OCI-LY1 (cell line): ENCODE measurements at regions not wholly inside any gene's neighbourhood (a gene's known extent, or its start where the extent isn't known, plus 50 kb on each side); places are given as distances from the start of the nearest gene placed in this dataset.

Experiments used
- H2AFZ ChIP-seq: fragments of 200-600 bp; sonication (generic), shearing (Covaris generic); 2 replicates; pipeline ENCODE4 v1.6.0; 2014; ENCODE audit warnings: antibody characterized with exemption, mild to moderate bottlenecking, low read length
- H3F3A ChIP-seq: fragments of 200-600 bp; sonication (generic), shearing (Covaris generic); 2 replicates; pipeline ENCODE4 v1.6.0; 2014; ENCODE audit warnings: mild to moderate bottlenecking, antibody characterized with exemption, low read length, moderate library complexity; ENCODE audit not compliant: insufficient read depth
- H3K27ac ChIP-seq: fragments of 200-600 bp; sonication (generic); 2 replicates; pipeline ENCODE4 v1.5.1; 2014; ENCODE audit warnings: low read length, mixed run types, mild to moderate bottlenecking, low read depth; ENCODE audit not compliant: poor library complexity, severe bottlenecking
- H3K27me3 ChIP-seq: fragments of 200-600 bp; sonication (generic); 2 replicates; pipeline ENCODE4 v1.6.0; 2014; ENCODE audit warnings: antibody characterized with exemption, mild to moderate bottlenecking, low read length, moderate library complexity; ENCODE audit not compliant: insufficient read depth
- H3K36me3 ChIP-seq: fragments of 200-600 bp; sonication (generic); 2 replicates; pipeline ENCODE4 v1.6.1; 2014; ENCODE audit warnings: mild to moderate bottlenecking, antibody characterized with exemption, low read length, moderate library complexity, mixed read lengths; ENCODE audit not compliant: insufficient read depth
- H3K4me1 ChIP-seq: fragments of 200-600 bp; sonication (generic); 2 replicates; pipeline ENCODE4 v1.5.1; 2014; ENCODE audit warnings: mild to moderate bottlenecking, low read length, moderate library complexity; ENCODE audit not compliant: insufficient read depth, severe bottlenecking
- H3K4me2 ChIP-seq: fragments of 200-600 bp; sonication (generic), shearing (Covaris generic); 2 replicates; pipeline ENCODE4 v1.6.1; 2014; ENCODE audit warnings: low read length
- H3K4me3 ChIP-seq: fragments of 200-600 bp; sonication (generic); 2 replicates; pipeline ENCODE4 v1.5.1; 2014; ENCODE audit warnings: low read length, low read depth, mild to moderate bottlenecking, mixed read lengths; ENCODE audit not compliant: poor library complexity, severe bottlenecking
- H3K79me2 ChIP-seq: fragments of 200-600 bp; shearing (Covaris generic); 2 replicates; pipeline ENCODE4 v1.6.1; 2016; ENCODE audit warnings: mixed run types, low read length, mixed read lengths; ENCODE audit not compliant: insufficient read depth
- H3K9ac ChIP-seq: fragments of 200-600 bp; sonication (generic), shearing (Covaris generic); 2 replicates; pipeline ENCODE4 v1.6.1; 2014; ENCODE audit warnings: mild to moderate bottlenecking, low read length, mixed read lengths
- H3K9me2 ChIP-seq: fragments of 200-600 bp; sonication (generic), shearing (Covaris generic); 2 replicates; pipeline ENCODE4 v1.6.1; 2014; ENCODE audit warnings: low read depth, mild to moderate bottlenecking, low read length, mixed read lengths
- H3K9me3 ChIP-seq: fragments of 200-600 bp; shearing (Covaris generic); 2 replicates; pipeline ENCODE4 v1.6.1; 2014; ENCODE audit warnings: low read length, mixed read lengths
- H4K20me1 ChIP-seq: fragments of 200-600 bp; sonication (generic), shearing (Covaris generic); 2 replicates; pipeline ENCODE4 v1.6.0; 2016; ENCODE audit warnings: mild to moderate bottlenecking, low read length; ENCODE audit not compliant: insufficient read depth
- CTCF ChIP-seq: fragments of 200-600 bp; sonication (generic), shearing (Covaris generic); IDR thresholded peaks from 2 replicates; pipeline ENCODE4 v1.5.1; 2017; ENCODE audit warnings: mild to moderate bottlenecking, antibody characterized with exemption, low read length, moderate library complexity, mixed read lengths
- EZH2 ChIP-seq: fragments of 200-600 bp; sonication (generic), shearing (Covaris generic); IDR thresholded peaks from 2 replicates; pipeline ENCODE4 v1.8.0; 2017; ENCODE audit warnings: borderline replicate concordance, mixed run types, mild to moderate bottlenecking, antibody characterized with exemption, low read length, moderate library complexity, mixed read lengths

- no peak overlapping the region for H2AFZ ChIP-seq
- no peaks in the 10 kb centered on the region for H3K27me3 ChIP-seq
- no peaks in the 10 kb centered on the region for H3F3A ChIP-seq
- no peak overlapping the region for H3K9ac ChIP-seq
- no peaks in the 10 kb centered on the region for H4K20me1 ChIP-seq
- TF ChIP-seq EZH2: no peak
- no peak for TF ChIP-seq CTCF
- H3K36me3 ChIP-seq: no peaks in the 10 kb centered on the region
- H3K9me3 ChIP-seq: no peaks in the 10 kb centered on the region
- no peaks in the 10 kb centered on the region for H3K4me1 ChIP-seq
- H3K79me2 ChIP-seq: no peaks in the 10 kb centered on the region
- H3K4me2 ChIP-seq: no peak overlapping the region
- H3K4me3 ChIP-seq: no peak overlapping the region
- H3K27ac ChIP-seq: no peak overlapping the region
- no peaks in the 10 kb centered on the region for H3K9me2 ChIP-seq
These were observed 507.0 kb downstream of the TBL1XR1 start for GRCh38 chr3:176690083-176690869.

GRCh38 chr3:176687754-176688153 lies 509.5 kb downstream of the TBL1XR1 start:
- Histone ChIP-seq H3F3A (no peaks in the 10 kb centered on the region), H3K4me1 (no peaks in the 10 kb centered on the region), H3K4me2 (no peak overlapping the region), H3K79me2 (no peaks in the 10 kb centered on the region), H3K27ac (no peak overlapping the region), H3K9me3 (no peaks in the 10 kb centered on the region), H3K4me3 (no peak overlapping the region), H4K20me1 (no peaks in the 10 kb centered on the region), H3K36me3 (no peaks in the 10 kb centered on the region), H3K9ac (no peak overlapping the region), H3K27me3 (no peaks in the 10 kb centered on the region), H3K9me2 (no peaks in the 10 kb centered on the region), H2AFZ (no peak overlapping the region)
- TF ChIP-seq EZH2 (no peak), CTCF (no peak)

- H3K4me1 ChIP-seq: no peaks in the 10 kb centered on the region
- no peaks in the 10 kb centered on the region for H3K9me2 ChIP-seq
- H3K27me3 ChIP-seq: no peaks in the 10 kb centered on the region
- no peaks in the 10 kb centered on the region for H3F3A ChIP-seq
- H3K79me2 ChIP-seq: no peaks in the 10 kb centered on the region
- no peaks in the 10 kb centered on the region for H4K20me1 ChIP-seq
- H3K4me2 ChIP-seq: no peak overlapping the region
- H3K27ac ChIP-seq: no peak overlapping the region
- no peak for TF ChIP-seq CTCF
- TF ChIP-seq EZH2: no peak
- no peak overlapping the region for H3K4me3 ChIP-seq
- no peak overlapping the region for H2AFZ ChIP-seq
- H3K36me3 ChIP-seq: no peaks in the 10 kb centered on the region
- H3K9ac ChIP-seq: no peak overlapping the region
- no peaks in the 10 kb centered on the region for H3K9me3 ChIP-seq
These were observed 513.9 kb downstream of the TBL1XR1 start for GRCh38 chr3:176683382-176683781.
